C4-2B (cell line): ENCODE measurements at regions not wholly inside any gene's neighbourhood (a gene's known extent, or its start where the extent isn't known, plus 50 kb on each side); places are given as distances from the start of the nearest gene placed in this dataset.

Experiments used
- CTCF ChIP-seq: fragments of 450-650 bp; conservative IDR thresholded peaks from 2 replicates; pipeline ENCODE4 v1.5.1; 2017; ENCODE audit warnings: mild to moderate bottlenecking
- ZFX ChIP-seq: fragments of 450-650 bp; IDR thresholded peaks from 2 replicates; pipeline ENCODE4 v1.6.1; 2017

- TF ChIP-seq CTCF (no peak), ZFX (no peak)
These were observed 204.2 kb downstream of the KLF5 start for GRCh38 chr13:73262862-73263627.
